GM23338 (cell line): ENCODE measurements at regions not wholly inside any gene's neighbourhood (a gene's known extent, or its start where the extent isn't known, plus 50 kb on each side); places are given as distances from the start of the nearest gene placed in this dataset.

Source experiments
- ATAC-seq: fragments of 200-7000 bp; cut with Tn5 transposase; 3 replicates; pipeline ENCODE4 v1.9.1; 2020
- DNase-seq: peaks from one replicate; pipeline ENCODE4 v3.0.0-alpha.2; 2015; ENCODE audit warnings: low spot score
- H2AFZ ChIP-seq: fragments of 200-600 bp; sonication (generic); 2 replicates; pipeline ENCODE4 v1.8.0; 2016; ENCODE audit warnings: antibody characterized with exemption, mild to moderate bottlenecking, moderate library complexity
- H3F3A ChIP-seq: fragments of 200-600 bp; sonication (generic); replicated peaks from 2 replicates; pipeline ENCODE4 v1.8.0; 2017; ENCODE audit warnings: antibody characterized with exemption, mixed run types, low read depth
- H3K27ac ChIP-seq: fragments of 200-600 bp; sonication (generic); 2 replicates; pipeline ENCODE4 v1.6.1; 2016; ENCODE audit warnings: low read depth
- H3K27me3 ChIP-seq: fragments of 200-600 bp; sonication (generic); 2 replicates; pipeline ENCODE4 v1.8.0; 2016; ENCODE audit warnings: mild to moderate bottlenecking, mixed run types, moderate library complexity; ENCODE audit not compliant: insufficient read depth
- H3K36me3 ChIP-seq: fragments of 200-600 bp; sonication (generic); 2 replicates; pipeline ENCODE4 v1.8.0; 2016; ENCODE audit warnings: mild to moderate bottlenecking; ENCODE audit not compliant: insufficient read depth
- H3K4me1 ChIP-seq: fragments of 200-600 bp; sonication (generic); 2 replicates; pipeline ENCODE4 v1.8.0; 2016; ENCODE audit warnings: mild to moderate bottlenecking, moderate library complexity; ENCODE audit not compliant: insufficient read depth
- H3K4me2 ChIP-seq: fragments of 200-600 bp; sonication (generic); 2 replicates; pipeline ENCODE4 v1.7.1; 2017; ENCODE audit warnings: mixed run types
- H3K4me3 ChIP-seq: fragments of 200-600 bp; sonication (generic); 2 replicates; pipeline ENCODE4 v1.6.1; 2016; ENCODE audit warnings: mixed run types
- H3K79me2 ChIP-seq: fragments of 200-600 bp; sonication (generic); replicated peaks from 2 replicates; pipeline ENCODE4 v1.8.0; 2017; ENCODE audit warnings: mild to moderate bottlenecking; ENCODE audit not compliant: insufficient read depth
- H3K9me2 ChIP-seq: fragments of 200-600 bp; sonication (generic); 2 replicates; pipeline ENCODE4 v1.8.0; 2017; ENCODE audit not compliant: insufficient read depth
- H4K20me1 ChIP-seq: fragments of 200-600 bp; sonication (generic); replicated peaks from 2 replicates; pipeline ENCODE4 v1.8.0; 2017; ENCODE audit warnings: mild to moderate bottlenecking; ENCODE audit not compliant: insufficient read depth
- H3K27ac Mint-ChIP-seq: 2 replicates; pipeline ENCODE4 v1.8.0; 2020; ENCODE audit warnings: inconsistent platforms, mild to moderate bottlenecking, moderate library complexity, mixed read lengths
- H3K27me3 Mint-ChIP-seq: 3 replicates; pipeline ENCODE4 v1.8.0; 2022; ENCODE audit warnings: low read depth, mild to moderate bottlenecking, moderate library complexity, mixed read lengths, inconsistent platforms; ENCODE audit not compliant: insufficient read depth, poor library complexity
- H3K36me3 Mint-ChIP-seq: 3 replicates; pipeline ENCODE4 v1.8.0; 2021; ENCODE audit warnings: low read depth, mild to moderate bottlenecking, inconsistent platforms, moderate library complexity, mixed read lengths
- H3K4me1 Mint-ChIP-seq: 3 replicates; pipeline ENCODE4 v1.8.0; 2020; ENCODE audit warnings: mild to moderate bottlenecking, inconsistent platforms, mixed read lengths
- H3K4me3 Mint-ChIP-seq: 3 replicates; pipeline ENCODE4 v1.8.0; 2021; ENCODE audit warnings: moderate library complexity, mild to moderate bottlenecking, inconsistent platforms, mixed read lengths
- H3K9me3 Mint-ChIP-seq: 3 replicates; pipeline ENCODE4 v1.8.0; 2020; ENCODE audit warnings: moderate library complexity, mild to moderate bottlenecking, inconsistent platforms, mixed read lengths
- CREB1 ChIP-seq: fragments of 250-450 bp; sonication (Bioruptor Pico); IDR thresholded peaks from 2 replicates; pipeline ENCODE4 v1.5.0; 2020; ENCODE audit warnings: low read depth, mild to moderate bottlenecking, moderate library complexity
- CTCF ChIP-seq, 2 experiments: fragments of 200-600 bp in 1 of 2; sonication (generic) in 1 of 2; conservative IDR thresholded peaks; 2 replicates each; pipeline versions ENCODE4 v1.5.1 to v1.6.1; 2016 to 2017; ENCODE audit warnings: antibody characterized with exemption in 2 of 2, low read depth in 2 of 2, mild to moderate bottlenecking in 2 of 2, moderate library complexity in 1 of 2
- EZH2phosphoT487 ChIP-seq: fragments of 200-600 bp; sonication (generic); IDR thresholded peaks from one replicate; pipeline ENCODE4 v1.8.1; 2018; ENCODE audit warnings: antibody characterized with exemption; ENCODE audit not compliant: unreplicated experiment
- NANOG ChIP-seq: IDR thresholded peaks from 2 replicates; pipeline ENCODE4 v1.6.1; 2016; ENCODE audit warnings: antibody characterized with exemption, borderline replicate concordance
- POLR2AphosphoS5 ChIP-seq: IDR thresholded peaks from 2 replicates; pipeline ENCODE4 v1.6.1; 2016; ENCODE audit warnings: antibody characterized with exemption, low read depth
- STAT1 ChIP-seq: IDR thresholded peaks from one replicate; pipeline ENCODE4 v1.6.1; 2016; ENCODE audit warnings: antibody characterized with exemption; ENCODE audit not compliant: unreplicated experiment
- ZNF331 ChIP-seq: fragments of 250-450 bp; sonication (Bioruptor Pico); IDR thresholded peaks from 2 replicates; pipeline ENCODE4 v1.5.0; 2020; ENCODE audit warnings: low read depth, mild to moderate bottlenecking, moderate library complexity
- ZNF462 ChIP-seq: fragments of 250-450 bp; sonication (Bioruptor Pico); IDR thresholded peaks from 2 replicates; pipeline ENCODE4 v1.5.0; 2020; ENCODE audit warnings: mild to moderate bottlenecking, moderate library complexity

GRCh38 chr6:94584211-94584610 is 993.1 kb upstream of the MANEA start (continued):
- TF ChIP-seq ZNF462 (CRISPR knock-in tag) (no peak), EZH2phosphoT487 (no peak)

GRCh38 chr6:94570581-94570980 is 1006.8 kb upstream of the MANEA start:
- no peak for ATAC-seq
- TF ChIP-seq ZNF462 (CRISPR knock-in tag) (no peak), ZNF331 (CRISPR knock-in tag) (no peak), POLR2AphosphoS5 (no peak), NANOG (no peak), STAT1 (no peak), CREB1 (CRISPR knock-in tag) (no peak), CTCF (conservative IDR thresholded peaks at IDR 0.05; ENCODE audit: low read depth in 2 of 2) (no peak)

More at GRCh38 chr6:94570581-94570980, 1006.8 kb upstream of the MANEA start:
- H3K27me3 ChIP-seq: no peaks in the 10 kb centered on the region
- no peaks in the 10 kb centered on the region for H3F3A ChIP-seq
- no peaks in the 10 kb centered on the region for H3K9me2 ChIP-seq
- H3K79me2 ChIP-seq: no peaks in the 10 kb centered on the region
- no peak overlapping the region for H3K4me3 Mint-ChIP-seq
- no peak overlapping the region for H3K4me3 ChIP-seq
- H3K36me3 Mint-ChIP-seq: no peaks in the 10 kb centered on the region
- no peak overlapping the region for H3K27ac ChIP-seq
- no peak overlapping the region for H3K27ac Mint-ChIP-seq
- no peaks in the 10 kb centered on the region for H3K36me3 ChIP-seq
- H3K27me3 Mint-ChIP-seq: no peaks in the 10 kb centered on the region
- H4K20me1 ChIP-seq: no peaks in the 10 kb centered on the region
- H3K4me1 Mint-ChIP-seq: no peaks in the 10 kb centered on the region
- no peaks in the 10 kb centered on the region for H3K9me3 Mint-ChIP-seq
- H2AFZ ChIP-seq: no peak overlapping the region
- no peaks in the 10 kb centered on the region for H3K4me1 ChIP-seq
- no peak overlapping the region for H3K4me2 ChIP-seq
- DNase-seq: no peak
